ENCODE measurements at regions not wholly inside any gene's neighbourhood (a gene's known extent, or its start where the extent isn't known, plus 50 kb on each side); places are given as distances from the start of the nearest gene placed in this dataset.

GRCh38 chrX:43564953-43565352, 91.1 kb upstream of the MAOA start:
- Histone ChIP-seq H3K9me3 (replicated peaks; ENCODE audit: insufficient read depth, low read length) (no peaks in the 10 kb centered on the region), H3K36me3 (replicated peaks; ENCODE audit: insufficient read depth, low read length) (no peaks in the 10 kb centered on the region), H3K4me3 (ENCODE audit: low read length) (no peak overlapping the region), H3K4me1 (ENCODE audit: low read length) (no peaks in the 10 kb centered on the region), H4K20me1 (ENCODE audit: insufficient read depth, low read length) (no peaks in the 10 kb centered on the region), H3K79me2 (ENCODE audit: low read length) (no peaks in the 10 kb centered on the region), H3K9me2 (replicated peaks; ENCODE audit: insufficient read depth, low read length) (no peaks in the 10 kb centered on the region), H2AFZ (ENCODE audit: low read length) (no peak overlapping the region), H3K27ac (ENCODE audit: low read length) (no peak overlapping the region), H3F3A (ENCODE audit: insufficient read depth, low read length) (no peaks in the 10 kb centered on the region), H3K27me3 (replicated peaks; ENCODE audit: insufficient read depth, low read length) (no peaks in the 10 kb centered on the region), H3K4me2 (ENCODE audit: low read depth, low read length) (no peak overlapping the region), H3K9ac (ENCODE audit: low read length) (no peak overlapping the region)
- TF ChIP-seq CTCF (IDR thresholded peaks at IDR 0.05; ENCODE audit: low read length) (no peak), EZH2 (optimal IDR thresholded peaks at IDR 0.05; ENCODE audit: low read depth, low read length) (no peak), EZH2phosphoT487 (IDR thresholded peaks at IDR 0.05; ENCODE audit: low read length) (no peak)
- no peak for DNase-seq

GRCh38 chrX:43566170-43566569, 89.9 kb upstream of the MAOA start:
- Histone ChIP-seq H3K27ac (ENCODE audit: low read length) (no peak overlapping the region), H3K4me1 (ENCODE audit: low read length) (no peaks in the 10 kb centered on the region), H2AFZ (ENCODE audit: low read length) (no peak overlapping the region), H3K9ac (ENCODE audit: low read length) (no peak overlapping the region), H3K9me2 (replicated peaks; ENCODE audit: insufficient read depth, low read length) (no peaks in the 10 kb centered on the region), H3K27me3 (replicated peaks; ENCODE audit: insufficient read depth, low read length) (no peaks in the 10 kb centered on the region), H3K9me3 (replicated peaks; ENCODE audit: insufficient read depth, low read length) (no peaks in the 10 kb centered on the region), H4K20me1 (ENCODE audit: insufficient read depth, low read length) (no peaks in the 10 kb centered on the region), H3K79me2 (ENCODE audit: low read length) (no peaks in the 10 kb centered on the region), H3K4me3 (ENCODE audit: low read length) (no peak overlapping the region), H3F3A (ENCODE audit: insufficient read depth, low read length) (no peaks in the 10 kb centered on the region), H3K4me2 (ENCODE audit: low read depth, low read length) (no peak overlapping the region), H3K36me3 (replicated peaks; ENCODE audit: insufficient read depth, low read length) (no peaks in the 10 kb centered on the region)
- DNase-seq, result no peak
- TF ChIP-seq CTCF (IDR thresholded peaks at IDR 0.05; ENCODE audit: low read length) (no peak), EZH2phosphoT487 (IDR thresholded peaks at IDR 0.05; ENCODE audit: low read length) (no peak), EZH2 (optimal IDR thresholded peaks at IDR 0.05; ENCODE audit: low read depth, low read length) (no peak)

GRCh38 chrX:43573441-43574015, 82.6 kb upstream of the MAOA start:
- Histone ChIP-seq H3K36me3 (replicated peaks; ENCODE audit: insufficient read depth, low read length) (no peaks in the 10 kb centered on the region), H3K9me3 (replicated peaks; ENCODE audit: insufficient read depth, low read length) (no peaks in the 10 kb centered on the region), H3F3A (ENCODE audit: insufficient read depth, low read length) (no peaks in the 10 kb centered on the region), H2AFZ (ENCODE audit: low read length) (no peak overlapping the region), H3K79me2 (ENCODE audit: low read length) (no peaks in the 10 kb centered on the region), H3K4me3 (ENCODE audit: low read length) (no peak overlapping the region), H3K27ac (ENCODE audit: low read length) (no peak overlapping the region), H3K9me2 (replicated peaks; ENCODE audit: insufficient read depth, low read length) (no peaks in the 10 kb centered on the region), H3K4me2 (ENCODE audit: low read depth, low read length) (no peak overlapping the region), H3K27me3 (replicated peaks; ENCODE audit: insufficient read depth, low read length) (no peaks in the 10 kb centered on the region), H3K9ac (ENCODE audit: low read length) (no peak overlapping the region), H3K4me1 (ENCODE audit: low read length) (no peaks in the 10 kb centered on the region), H4K20me1 (ENCODE audit: insufficient read depth, low read length) (no peaks in the 10 kb centered on the region)
- no peak for DNase-seq
- no peak for TF ChIP-seq CTCF (IDR thresholded peaks at IDR 0.05; ENCODE audit: low read length)
- no peak for TF ChIP-seq EZH2 (optimal IDR thresholded peaks at IDR 0.05; ENCODE audit: low read depth, low read length)
- TF ChIP-seq EZH2phosphoT487 (IDR thresholded peaks at IDR 0.05; ENCODE audit: low read length), result no peak
